ENCODE measurements at regions not wholly inside any gene's neighbourhood (a gene's known extent, or its start where the extent isn't known, plus 50 kb on each side); places are given as distances from the start of the nearest gene placed in this dataset.

GRCh38 chr9:103522409-103522808, 527.3 kb downstream of the CYLC2 start:
- no peak overlapping the region for H3K4me3 ChIP-seq (ENCODE audit: low read depth, low read length)
- in situ Hi-C loops (cut with HindIII; ENCODE audit: low sequenced_read_pairs), result no loop called here
- no peak for DNase-seq (ENCODE audit: low read depth, low spot score)
- TF ChIP-seq, protein P1, sequence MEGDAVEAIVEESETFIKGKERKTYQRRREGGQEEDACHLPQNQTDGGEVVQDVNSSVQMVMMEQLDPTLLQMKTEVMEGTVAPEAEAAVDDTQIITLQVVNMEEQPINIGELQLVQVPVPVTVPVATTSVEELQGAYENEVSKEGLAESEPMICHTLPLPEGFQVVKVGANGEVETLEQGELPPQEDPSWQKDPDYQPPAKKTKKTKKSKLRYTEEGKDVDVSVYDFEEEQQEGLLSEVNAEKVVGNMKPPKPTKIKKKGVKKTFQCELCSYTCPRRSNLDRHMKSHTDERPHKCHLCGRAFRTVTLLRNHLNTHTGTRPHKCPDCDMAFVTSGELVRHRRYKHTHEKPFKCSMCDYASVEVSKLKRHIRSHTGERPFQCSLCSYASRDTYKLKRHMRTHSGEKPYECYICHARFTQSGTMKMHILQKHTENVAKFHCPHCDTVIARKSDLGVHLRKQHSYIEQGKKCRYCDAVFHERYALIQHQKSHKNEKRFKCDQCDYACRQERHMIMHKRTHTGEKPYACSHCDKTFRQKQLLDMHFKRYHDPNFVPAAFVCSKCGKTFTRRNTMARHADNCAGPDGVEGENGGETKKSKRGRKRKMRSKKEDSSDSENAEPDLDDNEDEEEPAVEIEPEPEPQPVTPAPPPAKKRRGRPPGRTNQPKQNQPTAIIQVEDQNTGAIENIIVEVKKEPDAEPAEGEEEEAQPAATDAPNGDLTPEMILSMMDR (IDR thresholded peaks at IDR 0.05; ENCODE audit: low read depth, low read length), result no peak

GRCh38 chr9:103530934-103531333, 535.8 kb downstream of the CYLC2 start:
- TF ChIP-seq, protein P1 (IDR thresholded peaks at IDR 0.05; ENCODE audit: low read depth, low read length), result no peak
- in situ Hi-C loops (cut with HindIII; ENCODE audit: low sequenced_read_pairs), result no loop called here

DNA sequence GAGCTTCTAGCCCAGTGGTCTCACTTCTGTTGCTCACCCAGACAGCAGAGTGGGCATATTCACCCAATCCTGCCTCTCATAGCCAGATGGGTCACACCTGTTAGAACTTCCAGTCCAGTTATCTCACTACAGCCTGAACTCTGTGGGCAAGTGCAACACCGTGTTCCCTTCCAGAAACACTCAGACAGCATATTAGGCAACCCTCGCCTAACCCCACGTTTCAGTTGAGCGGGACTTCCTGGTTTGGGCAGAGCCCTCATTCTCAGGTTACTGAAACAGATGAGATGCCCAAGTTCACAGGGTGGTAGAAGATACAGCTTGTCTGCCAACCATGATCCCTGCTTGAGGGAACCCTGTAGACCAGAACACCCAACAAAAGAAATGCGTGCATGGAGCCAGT, 538.2 kb downstream of the CYLC2 start:
- in situ Hi-C loops (cut with HindIII; ENCODE audit: low sequenced_read_pairs), result no loop called here
- TF ChIP-seq, protein P1 (IDR thresholded peaks at IDR 0.05; ENCODE audit: low read depth, low read length), result no peak
- no peak for DNase-seq (ENCODE audit: low read depth, low spot score)
- H3K4me3 ChIP-seq (ENCODE audit: low read depth, low read length), result no peak overlapping the region

More at GRCh38 chr9:103530934-103531333, 535.8 kb downstream of the CYLC2 start:
- DNase-seq (ENCODE audit: low read depth, low spot score), result peak; percentile 38
- H3K4me3 ChIP-seq (ENCODE audit: low read depth, low read length), result no peak overlapping the region

DNA sequence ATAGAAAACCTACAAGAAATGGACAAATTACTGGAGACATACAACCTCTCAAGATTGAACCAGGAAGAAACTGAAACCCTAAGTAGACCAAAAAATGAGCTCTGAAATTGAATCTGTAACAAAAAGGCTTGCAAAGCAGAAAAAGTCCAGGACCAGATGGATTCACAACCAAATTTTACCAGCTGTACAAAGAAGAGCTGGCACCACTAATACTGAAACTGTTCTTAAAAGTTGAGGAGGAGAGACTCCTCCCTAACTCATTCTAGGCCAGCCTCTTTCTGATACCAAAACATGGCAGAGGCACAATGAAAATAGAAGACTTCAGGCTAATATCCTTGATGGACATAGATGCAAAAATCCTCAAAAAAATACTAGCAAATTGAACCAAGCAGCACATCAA, 542.3 kb downstream of the CYLC2 start:
- DNase-seq (ENCODE audit: low read depth, low spot score), result no peak
- in situ Hi-C loops (cut with HindIII; ENCODE audit: low sequenced_read_pairs), result no loop called here
- TF ChIP-seq, protein P1 (IDR thresholded peaks at IDR 0.05; ENCODE audit: low read depth, low read length), result no peak
- H3K4me3 ChIP-seq (ENCODE audit: low read depth, low read length), result no peak overlapping the region

DNA sequence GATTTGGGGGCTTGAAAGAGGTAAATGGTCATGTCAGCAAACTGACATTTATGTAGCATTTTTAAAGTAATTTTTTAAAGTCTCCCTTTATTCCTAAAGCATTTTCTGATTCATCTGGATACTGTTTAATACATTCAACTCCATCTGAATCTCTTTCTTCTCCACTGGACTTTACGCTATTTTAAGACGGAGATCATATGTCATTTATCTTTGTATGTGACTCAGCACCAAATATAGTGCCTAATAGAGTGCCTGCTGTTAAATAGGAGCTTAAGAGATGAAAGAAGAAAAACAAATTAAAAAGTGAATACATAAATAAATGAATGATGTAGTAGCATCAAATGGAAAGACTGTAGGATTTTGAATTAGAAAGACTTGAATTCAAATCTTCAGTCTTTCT, 548.8 kb upstream of the SMC2 start:
- DNase-seq (ENCODE audit: low read depth, low spot score), result no peak
- no peak overlapping the region for H3K4me3 ChIP-seq (ENCODE audit: low read depth, low read length)
- in situ Hi-C loops (cut with HindIII; ENCODE audit: low sequenced_read_pairs), result no loop called here
- TF ChIP-seq, protein P1 (IDR thresholded peaks at IDR 0.05; ENCODE audit: low read depth, low read length), result no peak

GRCh38 chr9:103552712-103553111, 541.4 kb upstream of the SMC2 start:
- no peak for DNase-seq (ENCODE audit: low read depth, low spot score)
- TF ChIP-seq, protein P1 (IDR thresholded peaks at IDR 0.05; ENCODE audit: low read depth, low read length), result no peak
- no peak overlapping the region for H3K4me3 ChIP-seq (ENCODE audit: low read depth, low read length)
- in situ Hi-C loops (cut with HindIII; ENCODE audit: low sequenced_read_pairs), result no loop called here

- peak; percentile 0 for DNase-seq (ENCODE audit: low read depth, low spot score)
- no peak overlapping the region for H3K4me3 ChIP-seq (ENCODE audit: low read depth, low read length)
- in situ Hi-C loops (cut with HindIII; ENCODE audit: low sequenced_read_pairs), result no loop called here
- TF ChIP-seq, protein P1 (IDR thresholded peaks at IDR 0.05; ENCODE audit: low read depth, low read length), result no peak
These were observed 520.1 kb upstream of the SMC2 start for GRCh38 chr9:103574056-103574455.

Measured in astrocyte of the spinal cord (primary cell).